Stimulated activated CD8-positive, alpha-beta memory T cell treated with anti-CD3 and anti-CD28 coated beads, Interleukin-7, amount 100 ng/mL, for 48 hours (primary cell): ENCODE measurements at regions not wholly inside any gene's neighbourhood (a gene's known extent, or its start where the extent isn't known, plus 50 kb on each side); places are given as distances from the start of the nearest gene placed in this dataset.

Experiments used
- DNase-seq, 2 donors: peaks; one replicate each; pipeline ENCODE4 v3.0.0-alpha.2; 2020; ENCODE audit warnings: low read depth in 1 of 2; ENCODE audit errors: extremely low read depth in 1 of 2

DNA sequence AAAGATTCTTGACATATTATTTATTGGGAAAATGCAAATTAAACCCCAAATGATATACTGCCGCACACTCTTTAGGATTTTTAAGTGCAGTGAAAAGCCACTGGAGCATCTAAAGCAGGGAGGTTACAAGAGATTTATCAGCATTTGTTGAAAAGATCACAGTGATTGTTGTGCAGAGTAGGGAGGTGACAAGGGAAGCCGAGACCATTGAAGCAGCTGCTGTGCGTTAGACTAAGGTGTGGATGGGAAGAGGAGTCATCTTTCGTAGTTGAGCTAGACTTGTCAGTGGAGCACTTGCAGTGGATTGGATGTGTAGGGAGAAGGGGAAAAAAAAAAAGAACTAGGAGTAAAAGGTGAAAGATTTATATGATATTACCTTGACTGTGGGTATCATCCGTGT, 854.6 kb downstream of the NTRK3 start:
- no peak for DNase-seq

GRCh38 chr15:87394676-87395075, 861.9 kb downstream of the NTRK3 start:
- DNase-seq, result no peak

- DNase-seq, result no peak
Observed at GRCh38 chr15:87387766-87388165, 868.8 kb downstream of the NTRK3 start.

GRCh38 chr15:87374339-87374738, 882.2 kb downstream of the NTRK3 start:
- DNase-seq, result no peak

GRCh38 chr15:87369269-87369668, 887.3 kb downstream of the NTRK3 start:
- DNase-seq, result no peak

- DNase-seq, result no peak
Observed at GRCh38 chr15:87368511-87368910, 888.0 kb downstream of the NTRK3 start.

DNA sequence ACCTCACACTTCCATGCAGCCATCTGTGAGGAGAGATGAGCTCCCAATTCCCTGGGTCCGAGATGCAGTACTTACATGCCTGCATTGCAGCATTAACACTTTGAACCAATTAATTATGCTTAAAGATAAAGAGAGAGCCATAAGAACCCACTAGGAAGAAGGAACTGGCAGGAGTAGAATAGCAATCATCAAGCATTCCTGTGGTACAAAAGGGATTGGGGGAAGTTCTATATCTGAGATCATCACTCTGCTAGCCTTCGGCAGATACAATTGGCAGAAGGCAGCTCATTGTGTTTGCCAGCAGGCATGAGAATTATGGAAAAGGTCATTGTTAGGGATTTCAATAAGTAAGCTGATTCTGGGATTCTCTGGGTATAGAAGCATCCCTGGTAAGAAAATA, 891.4 kb downstream of the NTRK3 start:
- no peak for DNase-seq

DNA sequence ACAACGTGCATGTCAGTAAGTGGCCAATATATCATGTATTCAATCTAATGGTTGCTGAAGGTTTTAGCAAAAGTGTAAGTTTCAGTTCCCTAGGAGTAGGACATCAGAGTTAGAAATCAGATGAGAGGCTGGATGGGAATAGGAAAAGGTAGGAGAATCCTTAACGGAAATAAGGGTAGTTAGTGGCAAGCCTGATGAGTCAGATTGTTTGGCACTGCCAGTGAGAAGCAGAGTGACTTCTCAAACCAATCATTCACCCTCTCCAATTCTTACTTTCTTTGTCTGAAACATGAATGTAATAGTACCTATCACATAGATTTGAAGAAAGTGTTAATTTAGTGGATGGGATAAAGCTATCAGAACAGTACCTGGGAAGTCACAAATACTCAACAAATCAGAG, 894.0 kb downstream of the NTRK3 start:
- no peak for DNase-seq

DNA sequence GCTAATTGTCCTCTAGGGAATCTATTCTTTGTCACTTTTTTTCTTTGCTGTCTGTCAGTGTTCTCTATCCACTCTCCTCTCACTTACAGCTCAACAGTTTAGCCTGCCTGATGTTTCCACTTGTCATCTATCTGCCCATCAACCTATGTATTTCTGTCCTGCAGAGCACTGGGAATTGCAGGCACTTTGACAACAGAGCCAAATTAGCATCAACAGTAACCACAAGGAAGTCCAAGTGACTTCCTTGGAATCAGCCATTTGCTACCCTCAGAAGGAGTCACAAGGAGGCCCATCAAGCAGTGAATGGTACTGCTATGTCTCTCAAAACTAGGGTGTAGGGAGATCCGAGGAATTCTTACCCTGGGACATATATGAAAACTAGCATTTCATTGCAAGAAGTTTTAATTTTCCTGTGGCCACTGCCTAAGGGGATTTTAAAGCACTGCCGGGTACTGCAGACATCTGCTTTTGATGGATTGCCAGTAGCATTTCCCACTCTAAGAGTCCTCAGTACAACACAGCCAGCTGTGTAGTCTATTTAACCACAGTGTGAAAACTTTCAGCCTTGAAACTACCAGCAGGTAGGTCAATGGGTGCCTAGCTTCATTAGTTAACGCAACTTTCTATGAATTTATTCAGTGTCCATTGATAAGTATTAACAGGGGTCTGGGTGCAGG, 898.8 kb downstream of the NTRK3 start:
- DNase-seq, result no peak

DNA sequence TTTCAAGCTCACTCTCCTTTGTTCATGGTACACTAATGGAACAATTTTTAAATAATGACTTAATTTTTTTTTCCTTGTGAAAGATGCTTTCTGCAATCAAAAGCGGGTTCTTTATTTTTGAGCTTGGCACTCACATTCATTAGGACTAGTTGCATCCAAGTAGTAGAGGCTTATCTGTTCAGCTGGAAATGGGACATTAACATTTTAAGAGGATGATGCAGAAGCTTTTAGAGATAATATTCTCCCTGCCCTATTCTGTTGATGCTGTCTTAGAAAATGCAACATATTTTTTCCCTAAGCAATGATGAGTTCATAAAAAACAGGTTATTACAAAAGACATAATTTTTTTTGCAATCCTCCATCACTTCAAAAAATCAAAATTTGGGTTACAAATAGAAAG, 900.6 kb downstream of the NTRK3 start:
- DNase-seq, result no peak

- DNase-seq, result no peak
Observed at GRCh38 chr15:87354661-87355410, 901.7 kb downstream of the NTRK3 start.

- DNase-seq, result no peak
Observed at GRCh38 chr15:87349181-87349580, 907.4 kb downstream of the NTRK3 start.

DNA sequence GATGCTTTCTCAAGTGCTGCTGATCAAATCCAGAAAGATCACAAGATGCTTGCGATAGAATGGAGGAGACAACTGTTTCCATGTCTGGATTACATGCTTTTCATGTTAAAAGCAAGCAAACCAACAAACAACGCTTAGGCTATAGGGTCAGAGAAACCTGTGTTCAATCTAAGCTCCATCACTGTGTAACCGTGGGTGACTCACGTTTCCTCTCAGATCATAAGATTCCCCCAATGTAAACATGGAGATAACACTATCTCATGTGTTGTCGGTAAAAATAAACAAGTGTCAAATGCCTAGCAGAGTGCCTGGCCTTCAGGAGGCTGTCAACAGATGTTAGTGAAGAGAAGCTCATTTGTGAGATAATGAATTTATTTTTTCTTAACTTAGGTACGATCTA, 907.8 kb downstream of the NTRK3 start:
- DNase-seq, result no peak

DNA sequence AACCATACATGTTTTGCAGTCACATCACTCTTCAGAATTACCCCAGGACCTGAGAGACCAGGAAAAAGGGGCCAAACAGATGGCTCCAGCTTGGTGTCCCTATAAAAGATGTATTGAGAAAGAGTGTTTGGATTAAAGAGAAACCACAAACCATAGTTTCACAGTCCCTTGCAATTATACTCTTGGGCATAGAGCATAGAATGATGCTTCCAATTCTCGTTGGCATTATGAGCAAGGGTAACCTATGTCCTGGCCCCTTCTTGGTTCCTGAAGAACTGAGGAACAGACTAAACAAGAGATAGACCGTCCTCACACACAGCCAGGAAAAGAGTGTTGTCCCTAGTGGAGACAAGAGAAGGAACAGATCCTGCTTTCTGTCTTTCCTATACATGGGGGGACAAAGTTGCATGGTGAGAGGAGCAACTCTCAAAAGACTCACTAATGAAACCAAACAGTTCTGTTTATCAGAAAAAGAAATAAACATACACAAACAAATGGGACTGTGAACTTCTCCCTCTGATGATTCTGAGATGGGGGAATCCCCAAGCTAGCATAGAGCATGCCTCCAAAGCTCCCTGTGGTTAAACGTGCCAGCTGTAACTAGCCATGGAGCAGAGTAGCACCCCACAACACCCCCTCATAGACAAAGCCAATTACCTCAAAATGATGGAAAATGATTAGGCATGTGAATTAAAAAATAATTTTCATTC, 908.6 kb downstream of the NTRK3 start:
- DNase-seq, result no peak

DNA sequence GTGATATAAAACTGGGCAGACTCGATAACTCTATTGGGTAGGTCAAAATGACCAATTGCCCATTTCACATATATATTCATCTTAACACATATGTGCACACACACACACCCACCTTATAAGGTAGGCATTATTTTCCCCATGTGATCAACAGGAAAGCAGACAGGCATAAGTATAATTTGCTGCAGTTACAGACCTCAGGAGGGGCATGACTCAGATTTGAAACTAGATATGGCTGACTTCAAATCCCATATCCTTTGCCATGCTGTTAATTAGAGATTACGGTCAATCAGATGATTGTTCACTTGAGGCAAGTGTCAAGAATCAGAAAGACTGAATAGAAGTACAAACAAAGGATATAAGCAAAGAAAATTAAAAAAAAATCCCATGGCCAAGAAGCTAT, 910.6 kb downstream of the NTRK3 start:
- no peak for DNase-seq

GRCh38 chr15:87343966-87344365, 912.6 kb downstream of the NTRK3 start:
- DNase-seq, result no peak

GRCh38 chr15:87340370-87340769, 916.2 kb downstream of the NTRK3 start:
- DNase-seq, result no peak

DNA sequence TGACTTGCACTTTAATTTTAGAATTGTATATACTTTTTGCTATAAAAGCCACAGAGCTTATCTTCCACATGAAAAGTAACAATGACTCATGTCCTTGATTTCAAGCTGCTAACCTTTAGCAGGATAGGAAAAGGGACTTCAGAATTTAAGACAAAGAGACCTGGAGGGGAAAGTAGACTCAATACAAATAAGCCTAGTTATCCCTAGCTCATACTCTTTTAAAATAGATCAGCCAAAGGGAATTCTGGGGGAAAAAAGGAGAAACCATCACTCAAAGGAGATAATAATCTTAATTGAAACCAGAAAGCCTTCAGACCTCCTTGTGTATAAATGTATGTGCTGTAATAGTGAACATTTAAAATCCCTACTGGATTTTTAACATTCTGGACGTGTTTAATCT, 930.3 kb downstream of the NTRK3 start:
- no peak for DNase-seq

DNA sequence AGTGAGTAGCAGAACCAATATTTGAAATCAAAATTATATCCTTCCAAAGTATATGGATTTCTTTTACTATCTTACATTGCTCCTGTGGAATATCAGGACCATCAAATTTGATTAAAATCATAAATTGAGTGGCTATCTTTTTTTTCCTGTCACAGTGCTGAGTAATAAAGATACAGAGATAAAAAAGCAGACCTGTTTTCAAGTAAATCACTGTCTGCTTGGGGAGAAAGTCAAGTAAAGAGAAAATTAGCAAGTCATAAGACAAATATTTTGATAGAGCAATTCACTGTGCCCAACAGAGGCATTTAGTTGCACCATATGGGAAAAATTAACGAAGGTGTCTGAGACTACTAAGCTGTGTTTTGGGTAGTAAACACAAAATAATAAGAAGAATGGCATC, 933.7 kb downstream of the NTRK3 start:
- DNase-seq, result no peak

GRCh38 chr15:87322265-87322664, 934.3 kb downstream of the NTRK3 start:
- no peak for DNase-seq

- DNase-seq, result no peak
Observed at GRCh38 chr15:87317900-87318299, 938.6 kb downstream of the NTRK3 start.

- no peak for DNase-seq
Observed at GRCh38 chr15:87312221-87312620, 944.3 kb downstream of the NTRK3 start.
